ENCODE measurements at regions not wholly inside any gene's neighbourhood (a gene's known extent, or its start where the extent isn't known, plus 50 kb on each side); places are given as distances from the start of the nearest gene placed in this dataset.

- no peaks in the 10 kb centered on the region for H3K4me1 ChIP-seq
- intact Hi-C loops (cut with DNase I), result no loop called here
- 50 to 65% (median 54%) methylated on average over 3 of the region's 3 CpGs for WGBS, 4 donors
Observed at GRCh38 chr12:111189792-111190191, 179.1 kb downstream of the PHETA1 start.

GRCh38 chr12:111188436-111188835 is 180.5 kb downstream of the PHETA1 start:
- ATAC-seq (no peak), DNase-seq (no peak)
- peaks cover 0 to 18% (median 0%) of the 10 kb centered on the region in 9 donors for H3K27me3 ChIP-seq
- peaks cover 0 to 6% (median 0%) of the 10 kb centered on the region in 12 donors for H3K9me3 ChIP-seq
- no peaks in the 10 kb centered on the region for H3K36me3 ChIP-seq
- no peak overlapping the region for H3K27ac ChIP-seq
- no peak for TF ChIP-seq POLR2A (IDR thresholded peaks at IDR 0.05)
- TF ChIP-seq CTCF (IDR thresholded peaks at IDR 0.05), result no peak
- intact Hi-C loops (cut with DNase I), result no loop called here
- 88 to 90% (median 88%) methylated on average over 8 of the region's 8 CpGs for WGBS, 4 donors
- no peaks in the 10 kb centered on the region for H3K4me1 ChIP-seq
- no peak overlapping the region for H3K4me3 ChIP-seq

More at GRCh38 chr12:111189792-111190191, 179.1 kb downstream of the PHETA1 start:
- Histone ChIP-seq H3K9me3 (peaks cover 0 to 6% (median 0%) of the 10 kb centered on the region in 12 donors), H3K4me3 (no peak overlapping the region), H3K27ac (no peak overlapping the region), H3K27me3 (peaks cover 0 to 25% (median 0%) of the 10 kb centered on the region in 9 donors), H3K36me3 (no peaks in the 10 kb centered on the region)
- ATAC-seq, result no peak
- TF ChIP-seq CTCF (IDR thresholded peaks at IDR 0.05), result no peak
- no peak for TF ChIP-seq POLR2A (IDR thresholded peaks at IDR 0.05)
- DNase-seq, result no peak

GRCh38 chr12:111186347-111186746 is 182.5 kb downstream of the PHETA1 start:
- H3K36me3 ChIP-seq, result no peaks in the 10 kb centered on the region
- ATAC-seq (no peak), DNase-seq (no peak)
- intact Hi-C loops (cut with DNase I), result no loop called here
- WGBS, 4 donors, result 82 to 87% (median 86%) methylated on average over 16 to 17 of the region's 17 CpGs
- peaks cover 0 to 3% (median 0%) of the 10 kb centered on the region in 12 donors for H3K4me1 ChIP-seq
- H3K27ac ChIP-seq, result no peak overlapping the region
- TF ChIP-seq POLR2A (IDR thresholded peaks at IDR 0.05) (no peak), CTCF (IDR thresholded peaks at IDR 0.05) (no peak)
- no peak overlapping the region for H3K4me3 ChIP-seq
- peaks cover 0 to 6% (median 0%) of the 10 kb centered on the region in 12 donors for H3K9me3 ChIP-seq
- peaks cover 0 to 6% (median 0%) of the 10 kb centered on the region in 9 donors for H3K27me3 ChIP-seq

- ATAC-seq (no peak), DNase-seq (no peak)
- WGBS, 4 donors, result 86 to 88% (median 87%) methylated on average over 6 of the region's 6 CpGs
- H3K4me1 ChIP-seq, result peaks cover 0 to 6% (median 0%) of the 10 kb centered on the region in 12 donors
- TF ChIP-seq POLR2A (IDR thresholded peaks at IDR 0.05) (no peak), CTCF (IDR thresholded peaks at IDR 0.05) (no peak)
- H3K4me3 ChIP-seq, result no peak overlapping the region
- intact Hi-C loops (cut with DNase I), result no loop called here
- H3K27me3 ChIP-seq, result peaks cover 0 to 6% (median 0%) of the 10 kb centered on the region in 9 donors
- no peaks in the 10 kb centered on the region for H3K36me3 ChIP-seq
- H3K27ac ChIP-seq, result no peak overlapping the region
- H3K9me3 ChIP-seq, result peaks cover 0 to 6% (median 0%) of the 10 kb centered on the region in 12 donors
Observed at GRCh38 chr12:111185889-111186227, 183.0 kb downstream of the PHETA1 start.

Data from heart left ventricle (tissue), 16 donors.